ENCODE measurements at regions not wholly inside any gene's neighbourhood (a gene's known extent, or its start where the extent isn't known, plus 50 kb on each side); places are given as distances from the start of the nearest gene placed in this dataset.

- TF ChIP-seq CTCF (IDR thresholded peaks at IDR 0.05) (no peak), EP300 (IDR thresholded peaks at IDR 0.05) (no peak), POLR2A (IDR thresholded peaks at IDR 0.05) (no peak)
Measured at GRCh38 chr4:44098973-44099372, 349.6 kb downstream of the KCTD8 start.

All from sigmoid colon (tissue), 4 donors.